SK-N-SH treated with all-trans-retinoic acid at 6 μM for 48 hours (cell line): ENCODE measurements at regions not wholly inside any gene's neighbourhood (a gene's known extent, or its start where the extent isn't known, plus 50 kb on each side); places are given as distances from the start of the nearest gene placed in this dataset.

ENCODE experiments used
- ATAC-seq: fragments of 200-7000 bp; cut with Tn5 transposase; 3 replicates; pipeline ENCODE4 v1.9.1; 2020; ENCODE audit warnings: mild to moderate bottlenecking, moderate library complexity
- ARNTL ChIP-seq: fragments of 450-650 bp; formaldehyde crosslinking; IDR thresholded peaks from 2 replicates; pipeline ENCODE4 v1.5.0; 2020; ENCODE audit warnings: low read depth, mild to moderate bottlenecking, moderate library complexity, borderline replicate concordance
- BACH2 ChIP-seq: fragments of 250-450 bp; sonication (Bioruptor Pico); IDR thresholded peaks from 2 replicates; pipeline ENCODE4 v1.9.0; 2021; ENCODE audit warnings: mild to moderate bottlenecking, borderline replicate concordance
- CSDC2 ChIP-seq: fragments of 250-450 bp; sonication (Bioruptor Pico); IDR thresholded peaks from 2 replicates; pipeline ENCODE4 v1.5.0; 2020; ENCODE audit warnings: mild to moderate bottlenecking, moderate library complexity
- CSRNP3 ChIP-seq: fragments of 250-450 bp; sonication (Bioruptor Pico); IDR thresholded peaks from 2 replicates; pipeline ENCODE4 v1.5.1; 2021; ENCODE audit warnings: mild to moderate bottlenecking, moderate library complexity
- ESRRG ChIP-seq: fragments of 250-450 bp; sonication (Bioruptor Pico); IDR thresholded peaks from 2 replicates; pipeline ENCODE4 v1.6.1; 2021; ENCODE audit warnings: mild to moderate bottlenecking
- ISL1 ChIP-seq: fragments of 250-450 bp; sonication (Bioruptor Pico); IDR thresholded peaks from 2 replicates; pipeline ENCODE4 v2.1.2; 2022; ENCODE audit warnings: mild to moderate bottlenecking, moderate library complexity
- OSR1 ChIP-seq: fragments of 250-450 bp; sonication (Bioruptor Pico); IDR thresholded peaks from 2 replicates; pipeline ENCODE4 v1.8.0; 2022; ENCODE audit warnings: moderate library complexity, mild to moderate bottlenecking, inconsistent platforms
- POU6F1 ChIP-seq: fragments of 250-450 bp; sonication (Bioruptor Pico); IDR thresholded peaks from 2 replicates; pipeline ENCODE4 v1.8.0; 2021; ENCODE audit warnings: low read depth, mild to moderate bottlenecking, moderate library complexity, borderline replicate concordance
- PPARA ChIP-seq: fragments of 250-450 bp; sonication (Bioruptor Pico); IDR thresholded peaks from 2 replicates; pipeline ENCODE4 v1.5.0; 2020; ENCODE audit warnings: mild to moderate bottlenecking, borderline replicate concordance
- RARB ChIP-seq: fragments of 250-450 bp; sonication (Bioruptor Pico); IDR thresholded peaks from 2 replicates; pipeline ENCODE4 v1.8.0; 2021; ENCODE audit warnings: mild to moderate bottlenecking, moderate library complexity
- SNAI2 ChIP-seq: fragments of 250-450 bp; sonication (Bioruptor Pico); IDR thresholded peaks from 2 replicates; pipeline ENCODE4 v1.5.0; 2020; ENCODE audit warnings: mild to moderate bottlenecking, moderate library complexity
- TCF4 ChIP-seq: fragments of 250-450 bp; sonication (Bioruptor Pico); IDR thresholded peaks from 2 replicates; pipeline ENCODE4 v1.8.0; 2021; ENCODE audit warnings: mild to moderate bottlenecking, moderate library complexity, borderline replicate concordance
- ZC3H10 ChIP-seq: fragments of 250-450 bp; sonication (Bioruptor Pico); IDR thresholded peaks from 2 replicates; pipeline ENCODE4 v1.5.1; 2021; ENCODE audit warnings: mild to moderate bottlenecking, moderate library complexity
- ZFP3 ChIP-seq: fragments of 250-450 bp; sonication (Bioruptor Pico); IDR thresholded peaks from 2 replicates; pipeline ENCODE4 v1.5.0; 2020; ENCODE audit warnings: mild to moderate bottlenecking, moderate library complexity
- ZFP30 ChIP-seq: fragments of 450-650 bp; formaldehyde crosslinking; IDR thresholded peaks from 2 replicates; pipeline ENCODE4 v1.5.0; 2022; ENCODE audit warnings: mild to moderate bottlenecking, moderate library complexity
- ZNF565 ChIP-seq: fragments of 450-650 bp; formaldehyde crosslinking; conservative IDR thresholded peaks from 2 replicates; pipeline ENCODE4 v1.5.0; 2020; ENCODE audit warnings: low read depth, mild to moderate bottlenecking, moderate library complexity
- ZNF70 ChIP-seq: fragments of 450-650 bp; formaldehyde crosslinking; IDR thresholded peaks from 2 replicates; pipeline ENCODE4 v1.5.0; 2020; ENCODE audit warnings: mild to moderate bottlenecking, moderate library complexity
- ZNF8 ChIP-seq: fragments of 450-650 bp; formaldehyde crosslinking; IDR thresholded peaks from 2 replicates; pipeline ENCODE4 v1.5.0; 2020; ENCODE audit warnings: mild to moderate bottlenecking, moderate library complexity
- TF ChIP-seq, protein P1 (sequence below): fragments of 250-450 bp; sonication (Bioruptor Pico); IDR thresholded peaks from 2 replicates; pipeline ENCODE4 v1.5.0; 2020; ENCODE audit warnings: mild to moderate bottlenecking, moderate library complexity
- TF ChIP-seq, protein P2 (sequence below): fragments of 250-450 bp; sonication (Bioruptor Pico); IDR thresholded peaks from 2 replicates; pipeline ENCODE4 v1.8.0; 2020; ENCODE audit warnings: mild to moderate bottlenecking, moderate library complexity, borderline replicate concordance
- TF ChIP-seq, protein P3 (sequence below): fragments of 250-450 bp; sonication (Bioruptor Pico); IDR thresholded peaks from 2 replicates; pipeline ENCODE4 v1.5.1; 2020; ENCODE audit warnings: low read depth, mild to moderate bottlenecking, moderate library complexity

DNA sequence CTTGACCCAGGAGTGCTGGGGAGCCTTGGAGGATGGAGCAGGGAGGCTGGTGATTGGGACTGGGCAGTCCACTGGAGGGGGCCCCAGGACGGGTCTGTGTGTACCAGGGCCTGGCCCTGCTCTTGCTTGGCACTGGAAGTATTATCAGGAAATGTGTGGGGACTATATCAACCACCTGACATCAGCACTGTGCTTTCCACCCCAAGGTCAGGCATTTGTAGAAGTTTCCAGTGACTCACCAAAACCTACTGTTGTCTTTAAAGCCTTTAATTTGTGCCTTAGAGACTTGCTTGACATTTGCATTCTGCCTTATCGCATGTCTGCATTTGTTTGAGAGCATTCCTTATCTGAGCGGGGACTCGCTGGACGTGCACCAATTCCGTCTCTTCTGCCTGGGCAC, 323.1 kb downstream of the FOXL1 start:
- ATAC-seq, result no peak
- TF ChIP-seq, protein P1, sequence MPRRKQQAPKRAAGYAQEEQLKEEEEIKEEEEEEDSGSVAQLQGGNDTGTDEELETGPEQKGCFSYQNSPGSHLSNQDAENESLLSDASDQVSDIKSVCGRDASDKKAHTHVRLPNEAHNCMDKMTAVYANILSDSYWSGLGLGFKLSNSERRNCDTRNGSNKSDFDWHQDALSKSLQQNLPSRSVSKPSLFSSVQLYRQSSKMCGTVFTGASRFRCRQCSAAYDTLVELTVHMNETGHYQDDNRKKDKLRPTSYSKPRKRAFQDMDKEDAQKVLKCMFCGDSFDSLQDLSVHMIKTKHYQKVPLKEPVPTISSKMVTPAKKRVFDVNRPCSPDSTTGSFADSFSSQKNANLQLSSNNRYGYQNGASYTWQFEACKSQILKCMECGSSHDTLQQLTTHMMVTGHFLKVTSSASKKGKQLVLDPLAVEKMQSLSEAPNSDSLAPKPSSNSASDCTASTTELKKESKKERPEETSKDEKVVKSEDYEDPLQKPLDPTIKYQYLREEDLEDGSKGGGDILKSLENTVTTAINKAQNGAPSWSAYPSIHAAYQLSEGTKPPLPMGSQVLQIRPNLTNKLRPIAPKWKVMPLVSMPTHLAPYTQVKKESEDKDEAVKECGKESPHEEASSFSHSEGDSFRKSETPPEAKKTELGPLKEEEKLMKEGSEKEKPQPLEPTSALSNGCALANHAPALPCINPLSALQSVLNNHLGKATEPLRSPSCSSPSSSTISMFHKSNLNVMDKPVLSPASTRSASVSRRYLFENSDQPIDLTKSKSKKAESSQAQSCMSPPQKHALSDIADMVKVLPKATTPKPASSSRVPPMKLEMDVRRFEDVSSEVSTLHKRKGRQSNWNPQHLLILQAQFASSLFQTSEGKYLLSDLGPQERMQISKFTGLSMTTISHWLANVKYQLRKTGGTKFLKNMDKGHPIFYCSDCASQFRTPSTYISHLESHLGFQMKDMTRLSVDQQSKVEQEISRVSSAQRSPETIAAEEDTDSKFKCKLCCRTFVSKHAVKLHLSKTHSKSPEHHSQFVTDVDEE (CRISPR knock-in tag), result no peak

DNA sequence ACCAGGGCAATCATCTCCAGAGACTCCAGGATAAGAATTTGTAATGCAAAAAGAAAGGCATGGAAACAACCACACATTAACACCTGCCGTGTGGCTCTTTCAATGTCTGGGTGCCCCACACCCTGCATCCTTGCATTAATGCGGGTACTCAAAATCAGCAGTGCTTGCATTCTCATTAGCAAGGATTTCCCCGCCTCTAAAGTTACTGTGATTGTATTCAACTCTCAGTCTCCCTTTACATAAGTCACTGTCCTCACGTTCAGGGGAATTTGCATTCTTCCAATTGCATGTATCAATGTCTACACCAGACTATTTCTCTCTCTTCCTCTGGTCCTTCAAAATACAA, 324.3 kb downstream of the FOXL1 start:
- no peak for ATAC-seq
- TF ChIP-seq ESRRG, result no peak
- no peak for TF ChIP-seq POU6F1 (CRISPR knock-in tag)
- TF ChIP-seq, protein P2, sequence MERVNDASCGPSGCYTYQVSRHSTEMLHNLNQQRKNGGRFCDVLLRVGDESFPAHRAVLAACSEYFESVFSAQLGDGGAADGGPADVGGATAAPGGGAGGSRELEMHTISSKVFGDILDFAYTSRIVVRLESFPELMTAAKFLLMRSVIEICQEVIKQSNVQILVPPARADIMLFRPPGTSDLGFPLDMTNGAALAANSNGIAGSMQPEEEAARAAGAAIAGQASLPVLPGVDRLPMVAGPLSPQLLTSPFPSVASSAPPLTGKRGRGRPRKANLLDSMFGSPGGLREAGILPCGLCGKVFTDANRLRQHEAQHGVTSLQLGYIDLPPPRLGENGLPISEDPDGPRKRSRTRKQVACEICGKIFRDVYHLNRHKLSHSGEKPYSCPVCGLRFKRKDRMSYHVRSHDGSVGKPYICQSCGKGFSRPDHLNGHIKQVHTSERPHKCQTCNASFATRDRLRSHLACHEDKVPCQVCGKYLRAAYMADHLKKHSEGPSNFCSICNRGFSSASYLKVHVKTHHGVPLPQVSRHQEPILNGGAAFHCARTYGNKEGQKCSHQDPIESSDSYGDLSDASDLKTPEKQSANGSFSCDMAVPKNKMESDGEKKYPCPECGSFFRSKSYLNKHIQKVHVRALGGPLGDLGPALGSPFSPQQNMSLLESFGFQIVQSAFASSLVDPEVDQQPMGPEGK (CRISPR knock-in tag), result no peak
- TF ChIP-seq CSRNP3, result no peak
- no peak for TF ChIP-seq TCF4 (CRISPR knock-in tag)
- TF ChIP-seq BACH2, result no peak

DNA sequence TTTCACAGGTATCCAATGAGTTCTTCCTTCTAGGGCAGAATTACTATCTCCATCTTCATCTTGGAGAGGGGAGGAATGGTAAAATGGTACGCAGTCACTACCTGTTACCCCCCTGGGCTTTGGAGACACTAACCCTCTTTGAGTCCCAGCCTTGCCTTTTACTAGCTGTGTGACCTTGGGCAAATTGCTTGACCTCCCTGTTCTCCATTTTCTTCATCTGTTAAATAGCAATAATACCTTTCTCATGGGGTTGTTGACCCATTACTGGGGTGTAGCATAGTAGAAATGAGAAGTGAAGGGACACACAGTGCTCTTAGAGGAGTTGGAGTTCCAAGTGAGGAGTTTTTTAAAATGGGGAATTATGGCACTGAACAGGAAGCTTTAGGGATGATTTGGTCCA, 324.7 kb downstream of the FOXL1 start:
- no peak for ATAC-seq
- no peak for TF ChIP-seq ZNF70 (CRISPR knock-in tag)
- no peak for TF ChIP-seq POU6F1 (CRISPR knock-in tag)
- TF ChIP-seq, protein P3, sequence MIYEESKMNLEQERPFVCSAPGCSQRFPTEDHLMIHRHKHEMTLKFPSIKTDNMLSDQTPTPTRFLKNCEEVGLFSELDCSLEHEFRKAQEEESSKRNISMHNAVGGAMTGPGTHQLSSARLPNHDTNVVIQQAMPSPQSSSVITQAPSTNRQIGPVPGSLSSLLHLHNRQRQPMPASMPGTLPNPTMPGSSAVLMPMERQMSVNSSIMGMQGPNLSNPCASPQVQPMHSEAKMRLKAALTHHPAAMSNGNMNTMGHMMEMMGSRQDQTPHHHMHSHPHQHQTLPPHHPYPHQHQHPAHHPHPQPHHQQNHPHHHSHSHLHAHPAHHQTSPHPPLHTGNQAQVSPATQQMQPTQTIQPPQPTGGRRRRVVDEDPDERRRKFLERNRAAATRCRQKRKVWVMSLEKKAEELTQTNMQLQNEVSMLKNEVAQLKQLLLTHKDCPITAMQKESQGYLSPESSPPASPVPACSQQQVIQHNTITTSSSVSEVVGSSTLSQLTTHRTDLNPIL (CRISPR knock-in tag), result no peak
- TF ChIP-seq ARNTL (CRISPR knock-in tag), result no peak
- no peak for TF ChIP-seq TCF4 (CRISPR knock-in tag)
- no peak for TF ChIP-seq PPARA (CRISPR knock-in tag)
- no peak for TF ChIP-seq BACH2
- TF ChIP-seq OSR1 (CRISPR knock-in tag), result no peak
- no peak for TF ChIP-seq RARB (CRISPR knock-in tag)
- no peak for TF ChIP-seq ZFP30 (CRISPR knock-in tag)
- no peak for TF ChIP-seq ESRRG
- no peak for TF ChIP-seq SNAI2 (CRISPR knock-in tag)
- no peak for TF ChIP-seq CSDC2 (CRISPR knock-in tag)
- no peak for TF ChIP-seq ISL1 (CRISPR knock-in tag)
- no peak for TF ChIP-seq ZNF565
- TF ChIP-seq ZFP3 (CRISPR knock-in tag), result no peak

DNA sequence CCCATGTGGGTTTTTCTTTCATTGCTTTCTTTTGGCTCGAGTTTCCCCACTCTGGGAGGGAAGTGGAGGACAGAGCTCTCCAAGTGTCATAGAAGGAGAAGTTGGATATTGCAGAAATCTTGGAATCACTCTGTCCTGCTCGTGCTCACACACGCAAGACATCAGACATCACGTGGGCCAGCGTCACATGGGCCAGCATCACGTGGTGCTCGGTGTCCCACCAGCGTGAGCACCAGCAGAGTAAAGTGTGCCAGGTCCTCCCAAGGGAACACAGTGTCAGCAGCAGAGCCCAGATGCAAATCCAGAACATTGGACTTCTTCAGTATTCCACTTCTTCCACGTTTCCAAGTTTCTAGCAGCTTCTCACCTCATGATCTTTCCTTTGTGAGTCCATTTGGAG, 327.0 kb downstream of the FOXL1 start:
- ATAC-seq, result no peak
- TF ChIP-seq ZNF8 (CRISPR knock-in tag) (no peak), ZC3H10 (CRISPR knock-in tag) (no peak), ZFP3 (CRISPR knock-in tag) (no peak), SNAI2 (CRISPR knock-in tag) (no peak), ISL1 (CRISPR knock-in tag) (no peak), OSR1 (CRISPR knock-in tag) (no peak)
- TF ChIP-seq, all 23 proteins: peak for 0
